Stimulated activated CD4-positive, alpha-beta T cell treated with anti-CD3 and anti-CD28 coated beads, Interleukin-15, amount 100 ng/mL, for 48 hours (primary cell): ENCODE measurements at regions not wholly inside any gene's neighbourhood (a gene's known extent, or its start where the extent isn't known, plus 50 kb on each side); places are given as distances from the start of the nearest gene placed in this dataset.
"Not testable (repeated sequence)": the region's sequence is repeated elsewhere in the genome, so short reads cannot be mapped to it uniquely, and the experiment has no call there.

Experiments used
- DNase-seq, 2 donors: peaks; one replicate each; pipeline ENCODE4 v3.0.0-alpha.2; 2020; ENCODE audit warnings: low read depth in 2 of 2

DNA sequence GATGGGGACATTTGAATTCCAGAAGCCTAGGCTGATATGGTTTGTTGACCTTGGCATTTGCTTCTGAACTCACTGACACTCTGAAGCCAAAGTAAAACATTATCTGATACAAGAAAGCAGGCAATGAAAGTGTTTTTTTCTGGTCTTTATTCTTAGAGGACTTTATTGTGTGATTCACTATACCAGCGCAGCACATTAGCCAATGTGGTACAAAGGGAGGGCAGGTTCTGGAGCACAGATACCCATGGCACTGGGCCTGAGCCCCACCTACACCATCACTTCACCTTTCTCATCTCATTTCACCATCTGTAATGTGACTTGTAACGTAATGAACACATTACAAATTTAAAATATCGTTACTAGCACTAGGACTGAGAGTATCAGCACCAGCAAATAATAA lies 89.7 kb upstream of the ZNF366 start:
- no peak for DNase-seq

DNA sequence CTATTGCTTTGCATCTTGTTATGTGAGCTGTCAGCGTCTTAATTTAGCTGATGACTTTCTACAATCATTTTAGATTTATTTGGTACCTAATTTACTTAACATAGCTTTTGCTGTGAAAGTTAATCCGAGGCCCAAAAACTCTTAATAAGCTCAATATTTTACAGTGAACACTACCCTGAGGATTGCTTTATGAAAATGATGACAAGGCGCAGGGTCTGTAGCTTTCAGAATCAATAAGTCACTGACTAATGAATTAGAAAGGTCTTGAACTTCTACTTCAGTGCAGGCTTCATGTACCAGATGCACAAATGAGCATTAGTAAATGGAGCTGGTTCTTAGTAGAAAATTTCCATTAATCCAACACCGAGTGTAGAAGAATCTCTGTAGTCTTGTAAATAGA lies 81.4 kb upstream of the ZNF366 start:
- DNase-seq, result no peak

DNA sequence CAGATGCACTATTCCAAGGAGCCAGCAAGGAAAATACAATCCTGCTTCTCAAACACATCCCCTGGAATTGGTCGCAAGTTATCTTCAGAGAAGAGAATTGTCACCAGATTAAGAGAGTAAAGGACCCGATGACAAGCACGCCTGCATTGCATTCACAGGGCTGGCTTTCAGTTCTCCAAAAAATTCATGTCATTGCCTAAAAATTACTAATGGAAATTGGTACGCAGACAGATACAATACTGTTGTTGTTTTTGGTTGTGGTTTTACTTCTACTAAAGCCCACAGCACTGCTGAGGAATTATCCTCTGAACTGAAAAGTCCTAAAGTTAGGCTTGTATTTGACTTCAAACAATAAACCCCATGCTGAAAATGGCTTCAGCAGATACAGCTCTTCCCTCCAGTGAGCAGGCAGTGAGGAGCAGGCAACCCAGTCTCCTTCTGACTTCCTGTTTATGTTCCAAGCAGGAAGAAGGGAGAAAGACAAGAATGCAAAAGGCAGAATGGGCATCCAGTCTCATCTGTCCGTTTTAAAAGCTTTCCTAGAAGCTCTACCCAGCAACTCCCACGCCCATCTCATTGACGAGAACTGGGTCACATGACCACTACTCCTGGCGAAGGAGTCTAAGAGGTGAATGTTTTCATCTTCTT lies 80.6 kb upstream of the ZNF366 start:
- no peak for DNase-seq

DNA sequence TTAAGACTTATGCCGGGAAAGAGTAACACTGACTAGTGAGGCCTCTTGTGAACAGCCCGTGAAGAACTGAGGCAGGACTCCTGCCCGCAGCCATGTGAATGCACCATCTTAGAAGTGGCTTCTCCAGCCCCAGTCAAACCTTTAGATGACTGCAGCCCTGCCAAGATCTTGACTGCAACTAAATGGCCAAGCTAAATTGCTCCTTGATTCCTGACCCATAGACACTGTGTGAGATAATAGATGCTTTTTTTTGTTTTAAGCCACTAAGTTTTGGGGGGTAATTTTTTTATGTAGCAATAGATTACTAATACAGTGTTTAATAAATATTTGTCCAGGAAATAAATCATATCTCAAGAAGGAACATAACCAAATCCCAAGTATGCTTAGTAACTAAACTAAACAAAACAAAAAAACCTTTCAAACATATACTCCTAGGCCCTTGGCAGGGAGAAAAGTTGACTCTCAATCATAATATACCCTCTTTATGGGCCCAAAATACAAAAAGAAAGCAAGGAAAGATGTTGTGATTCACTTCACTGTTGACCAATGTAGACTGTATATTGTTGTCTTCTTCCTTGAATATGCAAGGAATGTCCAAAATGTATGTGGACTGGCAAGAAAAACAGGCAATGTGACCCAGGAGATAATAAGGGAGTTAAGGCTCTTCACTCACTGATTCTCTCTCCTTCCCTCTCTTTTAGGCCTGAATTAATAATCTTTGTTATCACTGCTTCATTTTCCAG lies 79.7 kb upstream of the ZNF366 start:
- no peak for DNase-seq

DNA sequence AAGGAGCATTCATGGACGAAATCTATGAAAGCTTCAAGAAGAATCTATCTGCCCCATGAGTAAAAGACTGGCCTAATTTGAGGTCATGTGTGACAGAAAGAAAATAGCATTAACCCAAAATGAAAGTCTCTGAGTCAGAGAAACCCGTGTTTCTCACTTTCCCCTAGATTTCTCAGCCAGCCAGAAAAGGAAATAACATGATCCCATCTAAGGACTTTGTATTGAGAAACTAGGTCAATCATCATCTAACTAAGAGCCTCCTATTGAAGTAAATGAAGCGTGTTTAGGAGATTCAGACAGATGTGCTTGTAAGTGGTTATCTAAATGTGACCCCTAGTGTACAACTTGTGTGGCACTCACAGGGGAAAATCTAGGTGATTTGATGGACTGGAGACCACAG lies 77.3 kb upstream of the ZNF366 start:
- DNase-seq, result no peak

DNA sequence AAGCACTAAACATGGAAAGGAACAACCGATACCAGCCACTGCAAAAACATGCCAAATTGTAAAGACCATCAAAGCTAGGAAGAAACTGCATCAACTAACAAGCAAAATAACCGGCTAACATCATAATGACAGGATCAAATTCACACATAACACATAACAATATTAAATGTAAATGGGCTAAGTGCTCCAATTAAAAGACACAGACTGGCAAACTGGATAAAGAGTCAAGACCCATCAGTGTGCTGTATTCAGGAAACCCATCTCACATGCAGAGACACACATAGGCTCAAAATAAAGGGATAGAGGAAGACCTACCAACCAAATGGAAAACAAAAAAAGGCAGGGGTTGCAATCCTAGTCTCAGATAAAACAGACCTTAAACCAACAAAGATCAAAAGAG lies 72.1 kb upstream of the ZNF366 start:
- not testable (repeated sequence) for DNase-seq

DNA sequence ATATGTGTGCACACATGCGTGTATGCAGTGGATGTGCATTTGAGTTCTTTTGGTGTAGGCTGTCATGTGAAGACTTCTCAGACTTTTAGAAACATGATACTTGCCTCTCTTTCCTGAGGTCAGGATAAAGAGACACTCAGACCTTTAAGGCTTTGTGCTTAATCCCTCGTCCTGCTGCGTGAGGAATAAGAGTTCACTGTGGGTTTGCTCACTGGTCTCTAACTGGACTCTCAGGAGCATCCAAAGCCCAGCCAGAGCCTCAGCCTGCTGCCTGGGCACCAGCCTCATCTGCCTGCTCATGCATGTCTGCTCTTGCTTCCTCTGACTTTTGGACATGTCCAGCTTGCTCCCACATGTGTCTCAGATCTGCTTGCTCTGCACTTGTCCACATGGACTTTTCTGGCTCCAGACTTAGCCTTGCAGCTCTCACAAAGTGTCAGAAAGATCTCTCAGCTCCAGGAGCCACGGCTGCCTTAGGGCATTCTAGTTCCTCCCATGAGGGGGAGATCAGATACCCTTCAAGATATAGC lies 65.1 kb upstream of the ZNF366 start:
- no peak for DNase-seq

DNA sequence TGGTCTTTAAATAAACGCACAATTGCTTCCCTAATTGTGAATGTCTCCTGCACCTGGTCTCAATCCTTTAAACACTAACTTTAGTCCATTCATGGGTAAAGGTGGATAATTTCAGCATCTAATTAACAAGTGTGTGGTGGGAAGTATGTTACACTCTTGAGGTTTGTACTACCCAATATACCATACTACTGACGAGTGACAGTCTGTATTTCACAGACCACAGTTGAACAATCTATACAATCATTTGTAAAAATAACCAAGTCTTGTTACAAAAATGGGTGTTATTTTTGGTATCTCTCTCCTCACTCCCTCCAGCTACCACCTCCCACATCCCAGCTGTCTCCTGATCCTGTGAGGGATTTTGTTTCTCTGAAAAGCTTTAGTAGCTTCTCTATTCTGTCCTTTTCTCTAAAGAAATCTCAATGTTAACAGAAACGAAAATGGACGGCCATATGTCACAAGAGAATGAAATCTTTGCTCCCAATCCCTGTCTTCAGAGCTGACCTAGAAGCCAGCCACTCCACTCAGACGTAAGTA lies 62.3 kb upstream of the ZNF366 start:
- no peak for DNase-seq

DNA sequence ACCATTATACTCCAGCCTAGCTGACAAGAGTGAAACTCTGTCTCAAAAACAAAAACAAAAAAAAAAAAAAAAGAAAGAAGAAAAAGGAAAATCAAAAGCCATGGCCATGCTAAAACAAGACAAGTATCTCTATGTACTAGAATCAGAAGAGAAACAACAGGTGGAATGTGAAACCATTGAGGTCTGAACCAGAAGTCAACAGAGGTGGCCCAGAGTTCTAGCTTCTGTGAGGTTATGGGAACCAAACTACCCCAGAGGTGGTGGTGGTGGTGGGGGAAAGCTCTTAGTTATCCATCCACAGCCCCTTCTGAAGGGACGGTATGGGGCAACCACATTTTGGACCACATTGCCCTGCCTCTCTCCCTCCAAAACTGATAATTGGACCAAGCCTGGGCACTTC lies 59.5 kb upstream of the ZNF366 start:
- no peak for DNase-seq

DNA sequence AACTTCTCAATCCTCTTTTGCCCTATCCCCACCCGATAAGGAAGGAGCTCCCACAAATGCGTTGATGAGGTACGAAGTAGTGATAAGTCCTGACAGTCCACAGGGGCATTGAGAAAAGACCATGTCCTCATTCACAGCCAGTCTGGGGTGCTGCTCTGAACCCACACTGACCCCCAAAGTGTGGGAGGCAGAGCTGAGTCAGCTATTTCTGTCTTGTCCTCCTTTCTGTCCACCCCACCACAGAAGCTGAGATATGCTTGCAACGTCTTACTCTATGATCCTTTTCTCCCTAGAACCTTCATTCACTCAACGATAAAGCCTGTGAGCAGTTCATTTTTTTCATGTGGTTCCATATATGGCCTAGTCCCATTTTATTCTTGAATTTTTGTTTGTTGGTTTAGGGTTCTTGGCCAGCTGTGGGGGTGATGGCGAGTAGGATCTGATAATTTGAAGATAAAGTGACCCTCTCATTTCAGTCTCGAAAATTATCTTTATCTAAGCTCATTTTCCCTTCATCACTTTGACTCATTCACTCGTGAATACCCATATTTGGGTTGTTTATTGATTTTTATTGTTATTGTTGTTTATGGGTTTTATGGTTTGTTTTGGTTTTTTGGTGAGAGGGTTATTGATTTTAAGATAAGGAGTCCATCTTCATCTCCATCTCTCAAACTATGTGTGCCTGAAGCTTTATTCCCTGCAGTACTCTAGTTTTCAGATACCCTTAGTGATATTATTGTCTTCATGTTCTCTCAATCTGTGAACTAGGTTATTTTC lies 58.5 kb upstream of the ZNF366 start:
- no peak for DNase-seq

DNA sequence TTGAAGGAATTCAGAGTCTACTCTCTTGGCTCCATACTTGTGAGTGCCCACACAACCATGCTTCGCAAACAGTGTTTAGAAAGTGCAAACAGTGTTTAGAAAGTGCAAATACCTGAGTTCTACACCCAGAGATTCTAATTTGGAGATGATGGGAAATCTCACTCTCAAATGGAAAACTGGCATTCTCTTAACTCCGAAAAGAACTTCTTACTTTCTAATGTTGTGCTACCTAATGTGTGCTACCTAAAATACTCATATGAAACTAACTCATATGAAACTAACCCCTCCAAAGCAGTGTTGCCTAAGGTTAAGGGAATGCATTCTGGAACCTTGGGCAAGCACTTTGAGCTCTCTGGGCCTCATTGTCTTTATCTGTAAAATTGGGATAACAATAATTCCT lies 55.5 kb upstream of the ZNF366 start:
- DNase-seq, result no peak

DNA sequence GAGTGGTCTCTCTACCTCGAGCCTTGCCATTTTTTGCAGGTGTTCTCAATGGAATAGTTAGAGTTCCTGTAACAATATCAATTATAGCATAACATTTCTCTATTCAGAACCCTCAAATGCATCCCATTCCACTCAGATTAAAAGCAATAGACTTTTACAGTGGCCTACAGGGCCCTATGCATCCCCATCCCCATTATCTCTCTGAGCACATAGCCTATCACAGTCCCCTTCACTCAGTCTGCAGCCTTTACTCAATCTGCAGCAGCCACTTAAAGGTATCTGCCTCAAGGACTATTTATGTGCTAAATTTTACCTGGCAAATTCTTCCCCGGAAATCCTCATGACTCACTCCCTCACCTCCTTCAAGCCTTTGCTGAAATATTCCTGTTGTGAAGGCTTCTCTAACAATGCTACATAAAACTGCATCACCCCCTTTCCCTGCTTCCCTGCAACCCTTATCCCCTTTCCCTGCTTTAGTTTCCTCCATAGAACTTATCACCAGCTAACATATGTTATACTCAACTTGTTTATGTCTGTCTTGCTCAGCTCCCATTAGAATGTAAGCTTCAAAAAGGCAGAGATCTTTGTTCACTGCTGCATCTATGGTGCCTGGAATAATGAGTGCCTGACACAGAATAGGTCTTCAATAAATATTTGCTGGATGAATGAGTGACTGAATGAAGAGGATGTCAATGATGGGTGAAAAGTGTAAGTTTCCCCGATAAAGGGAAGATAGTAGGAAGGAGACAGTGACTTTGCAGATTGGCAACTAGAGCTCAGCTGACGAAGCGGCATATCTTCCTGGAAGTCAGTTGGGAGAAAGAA lies 54.1 kb upstream of the ZNF366 start:
- no peak for DNase-seq

DNA sequence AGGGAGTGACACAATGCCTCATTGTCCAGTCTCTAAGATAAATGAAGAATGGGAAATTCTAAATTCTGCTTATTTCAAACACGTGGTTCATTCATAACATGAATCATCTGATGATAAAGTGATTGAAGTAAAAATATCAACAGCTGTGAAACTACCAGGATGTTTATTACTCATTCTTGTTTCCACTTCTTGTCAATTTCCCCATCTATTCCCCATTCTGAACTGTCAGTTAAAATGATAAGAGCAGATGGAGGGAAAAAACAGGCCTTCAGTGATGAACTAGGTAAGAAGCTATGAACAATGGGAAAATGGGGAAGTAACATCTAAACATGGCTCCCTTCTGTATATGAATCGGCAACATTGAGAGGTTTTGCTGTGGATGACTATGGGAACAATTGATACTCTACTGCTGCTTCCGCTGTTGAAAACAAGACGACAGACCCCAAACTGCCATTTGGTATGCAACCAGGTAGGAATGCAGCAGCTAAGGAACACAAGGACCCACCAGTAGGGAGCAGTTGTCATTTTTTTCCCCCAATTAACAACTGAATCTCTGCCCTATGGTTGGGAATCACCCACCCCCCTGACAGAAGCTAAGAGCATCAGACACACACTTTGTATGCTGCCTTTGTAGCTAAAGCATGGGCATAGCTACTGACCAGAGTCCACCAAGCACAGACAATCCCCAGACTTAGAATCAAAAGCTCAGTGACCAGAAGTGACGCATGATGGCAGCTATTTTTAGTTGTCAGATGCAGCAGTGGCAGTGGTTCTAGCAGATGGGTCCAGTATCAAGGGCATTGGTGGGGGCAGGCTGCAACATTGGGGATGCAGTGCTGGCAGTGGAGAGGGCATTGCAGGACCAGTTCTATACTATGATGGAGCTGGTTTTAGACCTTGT lies 52.9 kb upstream of the ZNF366 start:
- no peak for DNase-seq

DNA sequence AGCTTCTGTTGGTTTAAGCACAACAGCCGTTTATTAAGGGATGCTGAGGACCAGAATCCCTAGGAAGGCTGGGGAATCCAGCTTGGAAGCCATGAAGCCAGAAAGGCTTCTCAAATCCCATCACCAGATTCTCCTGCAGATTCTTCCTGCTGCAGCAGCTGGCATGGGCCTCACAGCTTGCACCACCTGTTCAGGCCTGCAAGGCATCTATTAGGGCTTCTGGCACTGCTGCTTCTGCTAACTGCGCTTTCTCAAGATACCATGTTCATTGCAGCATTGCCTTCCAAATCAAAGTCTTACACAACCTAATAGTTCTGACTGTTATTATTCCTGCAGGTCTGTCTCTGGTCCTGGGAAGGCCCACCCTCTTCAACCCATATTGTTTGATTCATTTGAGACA lies 51.2 kb upstream of the ZNF366 start:
- DNase-seq, result no peak

DNA sequence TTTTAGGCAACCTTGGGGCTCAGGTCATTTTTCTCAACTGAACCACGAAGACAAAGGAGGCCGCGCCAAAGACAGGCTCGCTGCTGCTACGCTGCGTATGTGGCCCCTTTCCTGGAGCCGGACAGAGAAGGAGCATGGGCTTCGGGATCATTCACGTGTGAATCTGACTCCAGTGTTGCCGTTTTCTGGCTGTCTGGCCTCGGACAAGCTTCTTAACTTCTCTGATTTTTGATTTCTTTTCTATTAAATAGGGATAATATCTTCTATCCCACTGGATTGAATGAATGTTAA lies 50.8 kb upstream of the ZNF366 start:
- no peak for DNase-seq

DNA sequence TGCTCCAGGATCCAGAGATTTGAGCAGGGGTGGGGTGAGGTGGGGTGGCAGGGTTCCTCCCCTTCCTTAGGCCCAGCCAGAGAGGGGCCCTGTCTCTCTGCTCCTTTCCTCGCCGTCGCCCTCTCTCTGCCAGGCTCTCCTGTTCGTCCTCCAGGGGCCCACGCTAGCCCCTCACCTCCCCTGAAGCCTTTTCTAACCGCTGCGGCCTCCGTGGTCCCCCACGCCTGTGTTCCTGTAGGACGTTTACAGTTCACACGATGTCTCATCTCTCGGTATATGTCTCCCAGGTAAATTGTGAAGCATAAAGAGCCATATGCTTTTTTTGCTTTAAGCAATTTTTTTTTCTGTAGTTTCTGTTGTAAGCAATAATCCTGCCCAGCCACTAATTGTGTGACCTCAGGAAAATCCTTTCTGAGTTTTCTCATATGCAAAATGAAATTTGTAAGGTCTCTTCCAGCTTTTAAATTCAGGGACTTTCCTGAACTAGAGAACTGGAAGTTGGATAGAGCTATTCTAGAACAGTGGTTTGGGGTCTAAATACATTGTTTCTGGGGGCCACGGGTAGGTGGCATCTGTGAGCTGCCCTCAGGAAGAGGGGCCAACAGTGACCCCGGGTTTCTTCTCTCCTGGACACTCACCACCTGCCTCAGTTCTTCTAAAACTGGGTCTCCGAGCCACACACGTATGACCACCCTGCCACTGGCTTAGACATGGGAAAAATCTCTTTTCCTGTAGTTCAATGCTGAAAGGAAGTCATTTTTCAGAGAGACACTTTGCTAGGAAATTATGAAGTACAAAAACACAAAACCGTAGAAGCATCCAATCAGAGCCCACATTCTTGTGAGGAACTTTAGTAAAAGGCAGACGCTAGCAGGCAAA lies 50.2 kb upstream of the ZNF366 start:
- DNase-seq, result no peak
